Esophagus mucosa (tissue), 1 donor: ENCODE measurements at regions not wholly inside any gene's neighbourhood (a gene's known extent, or its start where the extent isn't known, plus 50 kb on each side); places are given as distances from the start of the nearest gene placed in this dataset.

Experiments
- ATAC-seq: fragments of 200-7000 bp; cut with Tn5 transposase; one replicate; pipeline ENCODE4 v1.9.1; 2020
- donor health status: DM: yes; HTN: yes; CAD: no.

- ATAC-seq = no peak
Observed at GRCh38 chr17:73933164-73933766, 270.2 kb upstream of the RPL38 start.

- ATAC-seq = no peak
Observed at GRCh38 chr17:73933871-73934270, 269.6 kb upstream of the RPL38 start.

GRCh38 chr17:73934696-73935095 lies 268.8 kb upstream of the RPL38 start:
- ATAC-seq = no peak

GRCh38 chr17:73936908-73937627 lies 266.4 kb upstream of the RPL38 start:
- ATAC-seq = no peak

GRCh38 chr17:73938706-73939105 lies 264.8 kb upstream of the RPL38 start:
- no peak for ATAC-seq

- no peak for ATAC-seq
Observed at GRCh38 chr17:73939806-73940205, 263.7 kb upstream of the RPL38 start.

GRCh38 chr17:73940511-73940910 lies 263.0 kb upstream of the RPL38 start:
- ATAC-seq = no peak

- ATAC-seq = no peak
Observed at GRCh38 chr17:73941919-73942530, 261.5 kb upstream of the RPL38 start.

GRCh38 chr17:73942703-73943415 lies 260.6 kb upstream of the RPL38 start:
- ATAC-seq = no peak

GRCh38 chr17:73943416-73944110 lies 259.9 kb upstream of the RPL38 start:
- no peak for ATAC-seq

GRCh38 chr17:73944366-73944765 lies 259.1 kb upstream of the RPL38 start:
- no peak for ATAC-seq

GRCh38 chr17:73947281-73947965 lies 256.1 kb upstream of the RPL38 start:
- ATAC-seq = no peak

GRCh38 chr17:73947966-73948355 lies 255.5 kb upstream of the RPL38 start:
- no peak for ATAC-seq

- no peak for ATAC-seq
Observed at GRCh38 chr17:73949903-73950592, 253.4 kb upstream of the RPL38 start.

- ATAC-seq = no peak
Observed at GRCh38 chr17:73950593-73950914, 252.9 kb upstream of the RPL38 start.

GRCh38 chr17:73952082-73952479 lies 251.4 kb upstream of the RPL38 start:
- ATAC-seq = no peak

- no peak for ATAC-seq
Observed at GRCh38 chr17:73952480-73953205, 250.8 kb upstream of the RPL38 start.

GRCh38 chr17:73953206-73954033 lies 250.1 kb upstream of the RPL38 start:
- ATAC-seq = no peak

- ATAC-seq = peak; percentile 25
Observed at GRCh38 chr17:73954951-73955350, 248.5 kb upstream of the RPL38 start.

- ATAC-seq = no peak
Observed at GRCh38 chr17:73955616-73956015, 247.9 kb upstream of the RPL38 start.
